ENCODE measurements at regions not wholly inside any gene's neighbourhood (a gene's known extent, or its start where the extent isn't known, plus 50 kb on each side); places are given as distances from the start of the nearest gene placed in this dataset.

DNA sequence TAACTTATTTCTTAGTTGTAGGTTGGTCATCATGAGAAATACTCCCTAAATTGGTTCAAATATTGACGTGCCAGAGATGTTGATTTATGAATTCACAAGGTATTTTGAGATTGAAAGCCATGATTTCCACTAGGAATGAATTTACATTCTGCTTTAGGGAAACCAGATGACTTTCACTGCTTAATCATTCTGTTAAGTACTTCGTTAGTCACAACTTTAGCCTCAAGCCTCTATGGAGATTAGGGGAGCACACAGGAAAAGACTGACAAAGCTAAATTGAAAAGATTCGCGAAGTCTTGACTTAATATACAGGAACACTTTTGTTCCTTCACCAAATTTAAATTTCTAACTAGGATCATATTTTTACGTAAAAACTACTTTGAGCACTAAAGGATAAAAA is 250.4 kb upstream of the CACNA2D1 start:
- TF ChIP-seq, protein P1, sequence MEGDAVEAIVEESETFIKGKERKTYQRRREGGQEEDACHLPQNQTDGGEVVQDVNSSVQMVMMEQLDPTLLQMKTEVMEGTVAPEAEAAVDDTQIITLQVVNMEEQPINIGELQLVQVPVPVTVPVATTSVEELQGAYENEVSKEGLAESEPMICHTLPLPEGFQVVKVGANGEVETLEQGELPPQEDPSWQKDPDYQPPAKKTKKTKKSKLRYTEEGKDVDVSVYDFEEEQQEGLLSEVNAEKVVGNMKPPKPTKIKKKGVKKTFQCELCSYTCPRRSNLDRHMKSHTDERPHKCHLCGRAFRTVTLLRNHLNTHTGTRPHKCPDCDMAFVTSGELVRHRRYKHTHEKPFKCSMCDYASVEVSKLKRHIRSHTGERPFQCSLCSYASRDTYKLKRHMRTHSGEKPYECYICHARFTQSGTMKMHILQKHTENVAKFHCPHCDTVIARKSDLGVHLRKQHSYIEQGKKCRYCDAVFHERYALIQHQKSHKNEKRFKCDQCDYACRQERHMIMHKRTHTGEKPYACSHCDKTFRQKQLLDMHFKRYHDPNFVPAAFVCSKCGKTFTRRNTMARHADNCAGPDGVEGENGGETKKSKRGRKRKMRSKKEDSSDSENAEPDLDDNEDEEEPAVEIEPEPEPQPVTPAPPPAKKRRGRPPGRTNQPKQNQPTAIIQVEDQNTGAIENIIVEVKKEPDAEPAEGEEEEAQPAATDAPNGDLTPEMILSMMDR (IDR thresholded peaks at IDR 0.05; ENCODE audit: extremely low read depth in 1 of 2, insufficient read depth in 1 of 2, low read depth in 1 of 2, low read length in 2 of 2) = no peak
- TF ChIP-seq POLR2A (IDR thresholded peaks at IDR 0.05; ENCODE audit: low read depth, low read length) = no peak
- no peak for TF ChIP-seq POLR2AphosphoS5 (IDR thresholded peaks at IDR 0.05; ENCODE audit: insufficient read depth, low read depth, low read length)
- TF ChIP-seq EZH2 (IDR thresholded peaks at IDR 0.05; ENCODE audit: borderline replicate concordance, low read depth, low read length, severe bottlenecking) = no peak
- no peak for TF ChIP-seq GATA2 (IDR thresholded peaks at IDR 0.05; ENCODE audit: insufficient read depth, insufficient read length, low read depth, low read length)
- TF ChIP-seq, protein P2, sequence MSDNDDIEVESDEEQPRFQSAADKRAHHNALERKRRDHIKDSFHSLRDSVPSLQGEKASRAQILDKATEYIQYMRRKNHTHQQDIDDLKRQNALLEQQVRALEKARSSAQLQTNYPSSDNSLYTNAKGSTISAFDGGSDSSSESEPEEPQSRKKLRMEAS (IDR thresholded peaks at IDR 0.05; ENCODE audit: insufficient read depth, insufficient read length) = no peak
- no peak for TF ChIP-seq FOS (IDR thresholded peaks at IDR 0.05; ENCODE audit: borderline replicate concordance, insufficient read depth, low read length)
- TF ChIP-seq JUN (IDR thresholded peaks at IDR 0.05; ENCODE audit: borderline replicate concordance, insufficient read depth, insufficient read length, low read depth) = no peak
